Inflammatory macrophage treated with lipopolysaccharide for 4 hours (primary cell): ENCODE measurements at regions not wholly inside any gene's neighbourhood (a gene's known extent, or its start where the extent isn't known, plus 50 kb on each side); places are given as distances from the start of the nearest gene placed in this dataset.
"Not testable (repeated sequence)": the region's sequence is repeated elsewhere in the genome, so short reads cannot be mapped to it uniquely, and the experiment has no call there.

Experiments used
- DNase-seq: peaks from one replicate; pipeline ENCODE4 v3.0.0-alpha.2; 2020

DNA sequence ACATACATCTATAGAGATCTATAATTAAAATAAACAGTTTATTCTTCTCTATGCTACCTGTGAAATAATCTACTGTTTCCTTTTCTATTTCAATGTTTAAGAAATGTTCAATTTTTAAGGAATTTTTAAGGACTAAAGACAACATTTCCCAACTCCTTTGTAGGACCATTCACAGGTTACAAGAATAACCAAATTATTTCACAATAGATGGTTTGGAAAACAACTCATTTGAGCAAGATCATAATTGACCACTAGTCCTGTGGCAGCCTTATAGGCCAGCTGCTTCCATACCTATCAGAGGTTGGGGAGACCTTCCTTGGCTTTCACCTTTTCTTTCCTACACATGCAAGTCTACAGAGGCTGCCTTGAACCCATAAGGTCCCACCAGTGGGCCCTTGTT lies 193.7 kb downstream of the TTC39B start:
- no peak for DNase-seq

DNA sequence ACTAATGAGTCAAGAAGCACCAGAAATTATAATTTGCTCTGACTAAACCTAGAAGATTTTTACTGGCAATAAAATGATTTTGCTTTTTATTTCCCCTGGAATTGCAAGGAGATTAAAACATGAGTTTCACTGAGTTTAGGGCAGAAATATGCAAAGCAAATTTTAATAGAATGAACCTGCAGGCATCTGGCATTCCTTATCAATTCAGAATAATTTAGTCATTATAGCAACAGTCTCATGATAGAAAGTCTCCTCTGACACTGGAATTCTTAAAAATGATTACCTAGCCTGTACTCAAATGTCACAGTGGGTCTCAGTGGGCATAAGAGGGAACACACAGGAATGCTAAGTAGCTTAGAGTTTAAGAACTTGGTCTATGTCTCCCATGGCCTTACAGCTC lies 195.9 kb downstream of the TTC39B start:
- no peak for DNase-seq

DNA sequence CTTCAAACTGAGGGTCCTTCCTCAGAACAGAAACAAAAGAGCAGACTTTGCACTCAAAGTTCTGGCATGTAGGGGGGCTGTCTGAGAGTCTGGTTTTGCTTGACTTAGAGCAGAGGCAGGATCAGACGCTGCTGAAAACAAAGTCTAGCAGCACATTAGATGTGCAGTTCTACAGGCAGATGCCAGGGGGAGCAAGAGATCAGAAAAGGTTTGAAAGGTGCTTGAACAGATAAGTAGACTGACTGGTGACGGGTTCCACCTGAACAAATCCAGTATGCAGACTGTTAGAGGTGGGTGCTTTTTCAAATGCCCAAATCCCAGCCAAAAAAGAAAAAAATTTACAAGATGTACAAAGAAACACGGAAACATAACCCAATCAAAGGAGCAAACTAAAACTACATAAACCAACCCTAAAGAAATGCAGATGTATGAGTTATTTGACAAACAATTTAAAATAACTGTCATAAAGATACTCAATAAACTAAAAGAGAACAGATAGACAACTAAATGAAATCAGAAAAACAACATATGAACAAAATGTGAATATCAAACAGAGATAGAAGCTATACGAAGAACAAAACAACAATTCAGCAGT lies 194.7 kb upstream of the FREM1 start:
- DNase-seq, result peak; percentile 14

DNA sequence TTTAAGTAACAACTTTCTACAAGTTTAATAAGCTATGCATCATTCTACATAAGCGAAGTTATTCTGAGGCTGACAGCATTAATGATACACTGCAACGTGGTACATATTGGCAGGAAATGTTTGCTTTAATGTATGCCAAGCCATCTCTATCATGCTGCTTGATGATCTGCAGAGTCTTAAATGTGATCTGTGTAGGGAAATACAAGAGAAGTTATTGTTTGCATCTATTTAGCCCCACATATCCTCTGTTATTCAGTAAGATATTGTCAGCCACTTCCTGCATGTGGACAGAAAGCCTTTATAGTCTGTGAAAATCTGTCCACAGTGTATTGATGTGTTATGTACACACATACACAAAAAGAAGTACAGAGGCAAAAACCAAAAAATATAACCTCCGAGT lies 193.1 kb upstream of the FREM1 start:
- no peak for DNase-seq

DNA sequence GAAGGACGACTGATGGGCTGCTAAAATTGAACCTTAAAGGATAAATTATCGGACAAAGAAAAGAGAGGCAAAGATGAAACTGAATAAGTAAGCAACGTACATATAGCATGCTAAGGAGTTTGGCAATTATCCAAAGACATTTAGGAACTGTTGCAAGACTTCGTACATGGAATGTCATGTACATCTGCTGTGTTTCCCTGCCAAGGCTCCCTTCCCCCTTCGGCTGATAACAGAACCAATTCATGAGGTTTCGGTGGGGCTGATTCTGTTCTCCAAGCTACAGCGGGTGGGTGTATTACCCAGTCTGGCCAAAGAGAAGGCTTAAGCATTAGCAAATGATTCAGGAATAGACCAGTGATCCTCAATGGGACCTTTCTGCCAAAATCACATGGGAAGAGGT lies 190.9 kb upstream of the FREM1 start:
- DNase-seq, result no peak

DNA sequence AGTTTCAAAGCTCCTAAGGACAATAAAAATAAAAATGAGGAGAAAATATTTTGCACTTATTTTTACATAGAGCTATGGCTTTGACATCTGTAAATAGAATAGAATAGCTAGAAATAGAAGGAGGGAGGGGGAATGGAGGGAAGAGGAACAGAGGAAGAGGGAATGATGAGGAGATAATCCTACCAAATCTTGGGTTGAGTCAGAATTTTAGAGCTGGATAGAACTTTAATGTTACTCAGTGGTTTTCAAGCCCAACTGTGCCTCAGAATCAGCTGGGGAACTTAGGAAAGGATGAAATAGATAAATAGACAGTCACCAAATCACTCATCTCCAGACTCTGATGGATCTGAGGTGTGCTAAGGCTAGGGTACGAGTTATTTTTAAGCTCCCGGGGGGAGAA lies 190.3 kb upstream of the FREM1 start:
- no peak for DNase-seq

DNA sequence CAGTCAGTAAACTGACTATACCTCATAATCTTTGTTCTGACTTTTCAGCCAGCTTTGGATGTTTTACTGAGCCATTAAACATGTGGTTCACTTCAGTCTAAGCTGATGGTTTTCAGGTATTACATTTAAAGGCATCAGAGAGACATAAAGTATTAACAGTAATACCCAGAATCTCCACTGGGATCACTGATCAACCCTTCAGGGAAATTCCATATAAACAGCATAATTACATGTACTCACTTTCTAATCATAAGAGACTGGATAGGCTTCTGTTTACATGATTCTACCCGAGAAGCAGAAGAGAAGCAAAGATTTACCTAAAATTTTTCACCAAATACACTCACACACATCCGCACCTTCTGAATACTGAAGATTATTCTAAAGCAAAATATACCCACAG lies 186.7 kb upstream of the FREM1 start:
- DNase-seq, result no peak

DNA sequence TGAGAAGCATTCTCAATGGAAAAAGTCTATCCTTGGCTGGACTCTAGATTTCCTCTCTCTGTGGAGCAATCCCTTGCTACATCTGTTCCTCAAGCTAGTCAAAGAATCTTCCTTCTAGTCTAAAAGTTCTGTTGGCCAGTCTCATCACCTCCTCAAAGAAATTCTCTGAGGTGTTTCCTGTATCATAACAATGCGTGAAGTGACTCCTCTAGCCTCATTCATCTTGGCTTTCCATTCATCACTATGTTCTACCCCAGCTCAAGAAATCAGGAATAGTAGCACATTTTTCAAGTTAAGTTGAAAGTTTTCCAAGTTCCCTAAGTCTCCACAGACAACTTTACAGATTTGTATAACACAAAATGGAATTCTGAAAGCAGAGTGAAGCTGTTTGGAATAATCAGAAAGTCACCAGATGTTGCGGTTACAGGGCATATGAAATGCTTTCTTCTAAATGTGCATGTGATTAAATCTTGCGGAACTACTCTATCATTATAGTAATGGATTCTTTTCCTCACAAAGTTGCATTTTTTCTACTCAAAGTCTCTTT lies 176.6 kb upstream of the FREM1 start:
- DNase-seq, result no peak

DNA sequence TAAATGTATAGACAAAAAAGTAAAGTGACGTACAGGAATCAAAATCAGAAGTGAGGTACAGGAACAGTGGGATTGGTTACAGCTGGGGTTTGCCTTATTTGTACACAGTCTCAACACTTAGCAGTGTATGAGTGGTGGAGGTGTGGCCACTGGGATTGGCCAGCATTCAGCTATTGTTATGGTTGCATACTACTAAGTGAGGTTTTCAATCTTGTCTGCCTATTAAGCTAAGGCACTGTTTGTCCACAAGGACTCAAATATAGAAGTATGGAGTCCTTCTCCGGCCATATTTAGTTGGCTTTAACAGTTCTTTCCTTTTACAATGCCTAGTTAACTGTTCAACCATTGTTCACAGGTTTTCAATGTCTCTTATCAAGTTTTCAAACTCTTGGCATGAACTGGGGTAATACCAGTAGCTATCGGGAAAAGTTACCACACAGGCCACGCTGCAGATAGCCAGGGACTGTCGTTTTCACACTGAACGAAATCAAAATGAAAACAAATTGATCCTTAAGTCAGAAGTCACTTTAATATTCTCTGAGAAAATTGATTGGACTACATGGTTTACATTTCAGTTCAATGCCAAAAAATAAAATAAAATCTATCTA lies 176.0 kb upstream of the FREM1 start:
- DNase-seq, result no peak

DNA sequence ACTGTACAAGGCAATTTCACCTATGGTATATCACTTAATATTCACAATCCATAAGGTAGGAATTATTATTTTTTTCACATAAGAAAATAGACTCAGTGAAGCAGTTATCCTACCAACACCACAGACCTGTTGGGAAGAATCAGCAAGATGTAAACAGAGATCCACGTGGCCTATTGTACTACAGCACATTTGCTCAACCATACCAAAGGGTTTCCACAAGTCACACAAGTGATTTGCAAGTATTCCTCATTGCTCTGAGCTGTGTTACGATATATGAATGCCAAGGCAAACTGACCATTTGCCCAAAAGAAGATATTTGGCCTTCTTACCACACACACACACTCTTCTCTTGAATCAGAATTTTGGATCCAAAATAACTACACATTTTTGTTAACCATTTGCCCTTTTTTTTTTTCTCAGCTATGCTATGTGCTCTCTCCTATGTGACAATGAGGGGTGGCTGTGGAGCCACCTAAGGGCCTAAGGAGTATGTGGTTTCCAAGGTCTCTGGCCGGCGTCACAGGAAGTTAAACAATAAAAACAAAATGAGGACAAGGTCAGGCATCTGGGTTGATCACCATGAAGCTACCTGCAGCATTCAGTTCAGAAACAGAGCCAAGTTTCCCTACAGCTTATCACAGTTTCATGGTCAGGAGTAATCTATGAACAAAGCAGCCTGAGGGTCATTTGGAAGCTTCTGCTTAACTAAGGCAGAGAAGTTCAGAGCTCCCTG lies 171.0 kb upstream of the FREM1 start:
- no peak for DNase-seq

DNA sequence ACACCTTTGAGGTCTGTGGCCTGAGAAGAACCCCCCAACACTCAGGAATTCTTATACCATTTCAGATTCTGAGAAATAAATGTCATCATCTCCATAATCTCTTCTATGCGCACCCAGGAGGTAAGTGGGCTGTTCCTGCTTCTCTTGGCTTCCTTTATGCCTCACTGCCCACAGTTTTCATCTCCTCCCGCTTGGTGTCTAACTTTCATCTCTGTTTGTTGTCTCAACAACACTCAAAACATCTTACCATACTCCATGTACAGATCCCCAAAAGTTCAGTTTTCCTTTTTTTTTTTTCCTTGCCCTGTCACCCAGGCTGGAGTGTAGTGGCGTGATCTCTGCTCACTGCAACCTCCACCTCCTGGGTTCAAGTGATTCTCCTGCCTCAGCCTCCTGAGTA lies 170.2 kb upstream of the FREM1 start:
- no peak for DNase-seq

DNA sequence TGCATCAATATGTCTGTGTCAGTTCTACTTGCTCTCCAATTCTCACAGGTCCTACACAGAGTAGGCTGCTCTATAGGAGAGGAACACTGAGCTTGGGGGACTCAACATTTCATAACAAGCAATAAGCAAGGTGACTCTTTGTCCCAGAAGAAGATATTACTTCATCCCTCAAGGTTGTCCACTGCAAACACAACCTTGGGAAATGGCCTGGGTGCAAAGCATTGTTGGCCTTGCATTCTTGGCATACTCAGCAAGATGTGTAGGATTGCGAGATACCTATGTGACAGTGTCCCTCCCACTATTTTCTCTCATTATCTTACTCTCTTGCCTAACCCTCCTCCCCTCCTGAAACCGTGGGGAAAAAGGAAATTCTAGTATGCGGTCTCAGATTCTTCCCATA lies 169.8 kb upstream of the FREM1 start:
- DNase-seq, result no peak

DNA sequence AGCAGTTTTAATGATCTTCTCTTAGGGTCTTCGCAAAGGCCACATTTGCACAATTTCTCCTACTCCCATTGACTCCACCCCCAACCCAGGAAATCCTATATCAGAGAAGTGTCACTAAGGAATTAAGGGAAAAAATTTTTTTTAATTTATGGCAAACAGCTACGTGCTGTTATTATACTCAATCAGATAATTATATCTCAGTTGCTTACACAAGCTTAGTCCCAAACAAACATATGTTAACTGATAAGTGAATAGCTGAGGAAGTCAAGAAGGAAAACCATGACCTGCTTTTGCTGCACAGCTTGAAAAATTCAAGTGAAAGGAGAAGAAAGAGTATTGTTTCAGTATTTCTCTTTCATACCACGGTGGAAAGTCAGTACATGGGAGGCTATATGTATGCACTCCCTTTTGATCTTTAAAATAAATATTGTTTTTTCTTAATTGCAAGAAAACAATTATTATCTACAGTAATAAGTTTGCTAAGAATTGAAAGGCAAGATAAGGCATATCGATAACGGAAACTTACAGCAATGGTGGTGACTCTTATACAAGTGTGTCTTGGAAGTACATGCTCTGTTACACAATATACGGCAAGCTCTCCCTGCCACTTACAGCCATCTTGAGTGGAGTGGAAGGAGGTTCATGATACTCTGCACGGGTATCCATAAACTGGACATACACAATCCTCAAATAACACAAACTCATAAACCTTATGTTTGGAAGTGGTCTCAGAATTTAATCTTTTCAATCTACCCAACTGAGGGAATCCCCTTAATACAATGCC lies 167.9 kb upstream of the FREM1 start:
- no peak for DNase-seq

DNA sequence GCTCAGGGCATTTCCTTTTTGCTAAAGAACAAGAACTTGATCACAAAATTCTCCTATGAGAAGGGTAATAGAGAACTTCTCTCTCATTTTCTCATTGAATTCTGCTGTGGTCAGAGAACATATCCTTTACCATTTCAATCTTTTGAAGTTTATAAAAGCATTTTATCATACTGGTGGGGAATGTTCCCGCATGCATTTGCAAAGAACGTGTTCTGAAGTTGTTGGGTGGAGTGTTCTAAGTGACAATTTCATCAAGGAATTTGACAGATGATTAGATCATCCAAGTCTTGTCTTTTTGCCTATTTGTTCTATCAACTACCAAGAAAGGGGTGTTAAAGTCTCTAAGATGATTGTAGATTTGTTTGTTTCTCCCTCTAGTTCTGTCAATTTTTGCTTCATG lies 163.4 kb upstream of the FREM1 start:
- DNase-seq, result no peak

DNA sequence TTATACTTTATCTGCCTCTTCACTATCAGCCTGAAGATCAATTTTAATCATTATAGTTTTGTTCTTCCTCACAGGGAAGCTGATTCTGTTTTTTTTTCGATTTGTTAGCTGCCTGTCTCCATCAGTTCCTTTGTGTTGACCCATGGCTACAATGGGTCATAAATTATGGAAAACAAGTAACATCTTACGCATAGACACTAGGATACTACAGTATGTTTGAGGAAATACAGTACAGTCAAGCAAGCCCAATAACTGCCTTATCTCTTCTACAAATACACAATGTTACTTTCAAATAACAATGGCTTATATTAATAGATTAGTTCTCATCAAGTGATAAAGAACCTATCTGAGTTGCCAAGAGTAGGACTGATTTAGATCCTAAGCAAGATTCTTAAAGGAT lies 160.5 kb upstream of the FREM1 start:
- DNase-seq, result no peak

DNA sequence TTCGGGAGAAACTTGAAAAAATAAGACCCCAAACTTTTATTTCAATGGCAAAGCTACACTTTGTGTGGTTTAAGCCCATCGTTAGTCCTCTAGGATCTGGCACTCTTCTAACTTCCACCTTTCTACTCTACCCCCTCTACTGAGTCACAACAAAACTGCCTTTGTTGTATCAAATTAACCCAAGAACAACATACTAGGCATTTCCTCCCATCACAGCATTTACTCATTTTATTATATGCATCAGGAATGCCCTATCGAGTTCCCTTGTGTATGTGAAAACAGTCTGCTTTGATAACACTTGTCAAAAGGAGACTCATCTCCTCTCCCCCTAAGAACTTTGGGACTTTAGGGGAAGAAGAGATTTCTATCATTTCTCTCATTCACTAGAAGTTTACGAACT lies 158.9 kb upstream of the FREM1 start:
- no peak for DNase-seq

DNA sequence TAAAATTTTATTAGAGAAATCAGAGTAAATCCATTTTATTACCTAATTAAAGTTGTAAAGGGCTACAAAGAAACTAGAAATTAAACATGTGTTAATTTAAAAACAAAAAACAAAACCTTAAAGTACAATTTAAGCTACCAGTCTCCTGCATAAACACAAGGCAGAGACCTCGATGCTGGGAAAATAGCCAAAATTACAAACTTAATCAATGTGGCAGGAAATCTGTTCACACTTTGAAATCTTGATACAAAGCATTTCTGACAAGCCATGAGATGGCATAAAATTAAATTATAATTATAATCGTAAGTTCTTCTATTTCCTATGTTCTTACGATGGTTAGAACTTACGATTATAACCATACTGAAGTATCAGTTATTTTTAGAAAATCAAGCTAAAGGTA lies 158.0 kb upstream of the FREM1 start:
- no peak for DNase-seq

DNA sequence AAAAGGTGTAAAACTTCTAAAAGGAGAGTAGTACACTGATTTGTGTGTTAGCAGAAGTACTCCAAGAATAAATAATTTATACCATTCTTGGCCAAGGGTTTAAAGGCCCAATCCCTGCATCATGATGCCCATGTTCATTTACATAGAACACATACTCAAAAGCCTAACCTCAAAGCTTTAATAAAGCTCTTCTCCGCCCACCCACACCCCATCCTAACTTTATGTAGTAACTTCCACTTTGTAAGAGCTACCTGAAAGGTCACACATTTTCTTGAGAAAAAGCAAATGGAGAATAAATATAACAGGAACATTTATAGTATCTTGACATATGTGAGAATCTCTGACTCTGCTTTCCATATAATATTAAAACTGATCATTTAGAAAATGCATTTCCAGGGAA lies 148.8 kb upstream of the FREM1 start:
- no peak for DNase-seq

DNA sequence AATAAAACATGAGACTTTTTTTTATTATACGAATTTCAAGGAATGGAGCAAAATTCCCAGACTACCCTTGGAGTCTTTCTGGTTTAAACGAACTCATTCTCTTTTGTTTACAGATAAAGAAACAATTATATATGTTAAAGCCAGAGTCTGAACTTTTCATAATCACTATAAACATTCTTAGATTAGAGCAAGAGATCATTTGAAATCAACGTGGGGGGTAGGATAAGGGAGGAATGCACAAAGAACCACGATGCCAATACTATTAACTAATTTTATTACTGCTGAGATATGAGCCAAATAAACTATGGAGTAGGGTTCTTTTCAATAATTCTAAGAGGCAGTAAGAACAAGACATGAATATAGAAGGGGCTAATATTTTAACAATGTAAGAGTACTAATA lies 148.0 kb upstream of the FREM1 start:
- DNase-seq, result no peak

DNA sequence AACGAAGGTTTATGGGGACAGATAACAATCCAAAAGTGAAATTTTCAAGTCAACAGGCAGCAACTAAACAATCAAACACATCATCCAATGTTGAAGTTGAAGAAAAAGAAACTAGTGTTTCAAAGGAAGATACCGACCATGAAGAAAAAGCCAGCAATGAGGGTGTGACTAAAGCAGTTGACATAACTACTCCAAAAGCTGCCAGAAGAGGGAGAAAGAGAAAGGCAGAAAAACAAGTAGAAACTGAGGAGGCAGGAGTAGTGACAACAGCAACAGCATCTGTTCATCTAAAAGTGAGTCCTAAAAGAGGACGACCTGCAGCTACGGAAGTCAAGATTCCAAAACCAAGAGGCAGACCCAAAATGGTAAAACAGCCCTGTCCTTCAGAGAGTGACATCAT lies 145.1 kb upstream of the FREM1 start:
- DNase-seq, result not testable (repeated sequence)

DNA sequence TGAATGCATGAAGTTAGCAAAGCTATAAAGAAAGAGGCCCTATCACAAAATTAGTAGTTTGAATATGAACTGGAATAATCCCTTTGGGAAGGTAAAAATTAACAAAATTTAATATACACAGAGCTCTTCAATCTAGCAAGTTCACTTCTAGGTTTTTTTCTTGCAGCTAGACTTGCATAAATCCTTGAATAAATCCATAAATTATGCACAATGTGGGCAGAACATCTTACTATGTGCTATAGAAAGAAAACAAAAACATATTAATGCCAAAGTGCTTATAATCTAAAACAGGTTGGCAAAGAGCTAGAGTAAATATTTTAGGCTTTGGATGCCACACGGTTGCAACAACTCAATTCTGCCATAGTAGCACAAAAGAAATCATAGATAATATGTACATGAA lies 138.5 kb upstream of the FREM1 start:
- DNase-seq, result no peak

DNA sequence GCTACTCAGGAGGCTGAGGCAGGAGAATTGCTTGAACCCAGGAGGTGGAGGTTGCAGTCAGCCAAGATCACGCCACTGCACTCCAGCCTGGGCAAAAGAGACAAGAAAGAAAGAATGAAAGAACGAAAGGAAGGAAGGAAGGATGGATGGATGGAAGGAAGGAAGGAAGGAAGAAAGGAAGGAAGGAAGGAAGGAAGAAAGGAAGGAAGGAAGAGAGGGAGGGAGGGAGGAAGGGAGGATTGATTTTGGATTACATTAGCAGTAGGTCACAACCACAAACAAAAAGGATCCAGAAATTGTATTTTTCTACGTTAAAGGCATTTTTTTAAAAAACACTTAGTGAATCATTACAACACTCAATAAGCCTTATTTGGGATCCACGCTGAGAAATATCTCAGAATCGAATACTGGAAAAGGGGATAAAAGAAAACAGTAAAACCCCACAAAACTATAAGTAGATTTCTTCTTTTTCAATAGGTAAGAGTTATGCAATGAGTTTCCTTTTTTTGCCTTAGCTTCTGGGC lies 136.9 kb upstream of the FREM1 start:
- DNase-seq, result no peak

DNA sequence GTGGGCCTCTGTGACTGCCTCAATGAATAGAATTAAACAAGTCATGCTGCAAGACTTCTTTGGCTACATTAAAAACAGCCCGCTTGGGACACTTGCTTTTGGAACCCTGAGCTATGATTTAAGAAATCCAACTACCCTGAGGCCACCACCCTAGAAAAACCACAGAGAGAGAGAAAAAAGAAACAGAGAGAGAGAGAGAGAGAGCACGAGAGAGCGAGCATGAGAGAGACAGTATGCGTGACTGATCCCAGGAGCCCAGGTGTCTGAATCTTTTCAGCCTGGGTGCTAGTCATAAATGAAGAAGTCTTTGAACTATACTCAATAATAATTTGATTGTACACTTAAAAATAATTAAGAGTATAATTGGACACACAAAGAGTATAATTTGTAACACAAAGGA lies 123.1 kb upstream of the FREM1 start:
- no peak for DNase-seq
